Lung (tissue), 11 donors: ENCODE measurements at regions not wholly inside any gene's neighbourhood (a gene's known extent, or its start where the extent isn't known, plus 50 kb on each side); places are given as distances from the start of the nearest gene placed in this dataset.

Source experiments
- ATAC-seq: fragments of 200-7000 bp; cut with Tn5 transposase; one replicate; pipeline ENCODE4 v1.9.1; 2020; ENCODE audit warnings: moderate number of reproducible peaks; ENCODE audit not compliant: insufficient read depth, low FRiP score
- DNase-seq, 3 donors: peaks; one replicate each; pipeline ENCODE4 v3.0.0-alpha.2; 2013 to 2017
- H3K27ac ChIP-seq, 2 donors: one replicate each; pipeline ENCODE4 v1.5.1; 2013; ENCODE audit warnings: mild to moderate bottlenecking in 2 of 2, moderate library complexity in 2 of 2, control low read depth in 1 of 2, inconsistent platforms in 1 of 2, low read depth in 1 of 2, low read length in 1 of 2
- H3K27me3 ChIP-seq, 3 donors: one replicate each; pipeline ENCODE4 v1.5.1; 2013; ENCODE audit warnings: low read length in 2 of 3; ENCODE audit not compliant: control insufficient read depth in 3 of 3, insufficient read depth in 3 of 3
- H3K36me3 ChIP-seq, 4 donors: one replicate each; pipeline ENCODE4 v1.5.1; 2013; ENCODE audit warnings: low read length in 4 of 4, mild to moderate bottlenecking in 1 of 4, moderate library complexity in 1 of 4; ENCODE audit not compliant: control insufficient read depth in 4 of 4, insufficient read depth in 4 of 4
- H3K4me1 ChIP-seq, 5 donors: one replicate each; pipeline ENCODE4 v1.5.1; 2013; ENCODE audit warnings: low read length in 5 of 5, mild to moderate bottlenecking in 2 of 5, moderate library complexity in 1 of 5; ENCODE audit not compliant: control insufficient read depth in 5 of 5, insufficient read depth in 5 of 5
- H3K4me3 ChIP-seq: one replicate; pipeline ENCODE4 v1.5.1; 2013; ENCODE audit warnings: mild to moderate bottlenecking, control low read depth, moderate library complexity
- H3K9ac ChIP-seq, 2 donors: one replicate each; pipeline ENCODE4 v1.5.1; 2013; ENCODE audit warnings: low read length in 2 of 2, control low read depth in 1 of 2; ENCODE audit not compliant: insufficient read depth in 1 of 2
- H3K9me3 ChIP-seq, 4 donors: one replicate each; pipeline ENCODE4 v1.5.1; 2013; ENCODE audit warnings: low read length in 3 of 4, mild to moderate bottlenecking in 1 of 4, moderate library complexity in 1 of 4; ENCODE audit not compliant: control insufficient read depth in 4 of 4, insufficient read depth in 3 of 4
- WGBS, 2 donors: extraction: QIAGEN DNeasy Blood & Tissue Kit; methylation state at CpG; one replicate each; pipeline ENCODE4 v1.1.7; 2013; 5-methylcytosine and 5-hydroxymethylcytosine counted together
- TF ChIP-seq, protein P1 (sequence below): IDR thresholded peaks from 2 replicates; pipeline ENCODE4 v1.5.1; 2012; ENCODE audit warnings: mild to moderate bottlenecking; ENCODE audit errors: control extremely low read depth, extremely low read depth
- donor health status: control.
- donor health status: control.
- donor health status: Bipolar disorder and iron deficiency.
- donor health status: healthy.
- donor health status: DM: yes; HTN: yes; CAD: no.

DNA sequence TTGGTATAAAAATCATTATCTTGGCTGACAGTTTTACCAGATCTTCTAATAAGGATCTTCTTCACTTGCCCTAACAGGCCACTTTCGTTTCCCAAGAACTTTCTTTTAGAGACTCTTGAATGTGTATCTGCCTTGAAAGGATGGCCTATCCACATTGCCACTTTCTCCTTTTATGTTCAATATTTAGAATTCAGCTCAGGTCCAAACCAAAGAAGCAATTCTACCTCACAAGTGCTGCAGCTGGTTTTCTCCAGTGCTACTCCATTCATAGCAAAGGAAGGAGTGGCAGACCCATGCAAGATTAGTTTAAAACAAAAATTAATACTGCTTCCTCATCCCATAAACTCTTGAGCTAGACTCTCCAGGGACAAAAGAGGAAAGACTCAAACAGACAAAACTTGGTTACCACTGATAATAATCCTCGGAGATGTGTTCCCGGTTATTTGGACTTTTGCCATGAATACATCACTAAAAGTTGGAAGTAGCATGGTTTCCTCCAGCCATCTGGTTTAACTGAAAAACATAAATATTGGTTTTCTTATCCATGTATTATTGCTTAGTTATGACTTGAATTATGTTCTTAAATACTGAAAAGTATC is 401.8 kb downstream of the PABPC4L start:
- Histone ChIP-seq H3K4me1 (no peaks in the 10 kb centered on the region), H3K9me3 (no peaks in the 10 kb centered on the region), H3K36me3 (no peaks in the 10 kb centered on the region), H3K9ac (no peak overlapping the region), H3K27me3 (no peaks in the 10 kb centered on the region), H3K27ac (no peak overlapping the region), H3K4me3 (no peak overlapping the region)
- peak in 1 of 3 donors; percentile 3 for DNase-seq
- TF ChIP-seq, protein P1, sequence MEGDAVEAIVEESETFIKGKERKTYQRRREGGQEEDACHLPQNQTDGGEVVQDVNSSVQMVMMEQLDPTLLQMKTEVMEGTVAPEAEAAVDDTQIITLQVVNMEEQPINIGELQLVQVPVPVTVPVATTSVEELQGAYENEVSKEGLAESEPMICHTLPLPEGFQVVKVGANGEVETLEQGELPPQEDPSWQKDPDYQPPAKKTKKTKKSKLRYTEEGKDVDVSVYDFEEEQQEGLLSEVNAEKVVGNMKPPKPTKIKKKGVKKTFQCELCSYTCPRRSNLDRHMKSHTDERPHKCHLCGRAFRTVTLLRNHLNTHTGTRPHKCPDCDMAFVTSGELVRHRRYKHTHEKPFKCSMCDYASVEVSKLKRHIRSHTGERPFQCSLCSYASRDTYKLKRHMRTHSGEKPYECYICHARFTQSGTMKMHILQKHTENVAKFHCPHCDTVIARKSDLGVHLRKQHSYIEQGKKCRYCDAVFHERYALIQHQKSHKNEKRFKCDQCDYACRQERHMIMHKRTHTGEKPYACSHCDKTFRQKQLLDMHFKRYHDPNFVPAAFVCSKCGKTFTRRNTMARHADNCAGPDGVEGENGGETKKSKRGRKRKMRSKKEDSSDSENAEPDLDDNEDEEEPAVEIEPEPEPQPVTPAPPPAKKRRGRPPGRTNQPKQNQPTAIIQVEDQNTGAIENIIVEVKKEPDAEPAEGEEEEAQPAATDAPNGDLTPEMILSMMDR = no peak
- ATAC-seq = no peak
- WGBS, 2 donors = 39 to 40% methylated on average over 3 of the region's 3 CpGs

- Histone ChIP-seq H3K36me3 (no peaks in the 10 kb centered on the region), H3K9ac (no peak overlapping the region), H3K4me3 (no peak overlapping the region), H3K27me3 (no peaks in the 10 kb centered on the region), H3K27ac (no peak overlapping the region), H3K9me3 (no peaks in the 10 kb centered on the region), H3K4me1 (no peaks in the 10 kb centered on the region)
- ATAC-seq (no peak), DNase-seq (no peak)
- TF ChIP-seq, protein P1 = no peak
- WGBS, 2 donors = 76 to 79% methylated on average over 2 of the region's 2 CpGs
These were observed 423.9 kb downstream of the PABPC4L start for GRCh38 chr4:133777661-133778060.

- 94 to 96% methylated on average over 4 of the region's 4 CpGs for WGBS, 2 donors
- Histone ChIP-seq H3K4me3 (no peak overlapping the region), H3K4me1 (no peaks in the 10 kb centered on the region), H3K36me3 (no peaks in the 10 kb centered on the region), H3K27ac (no peak overlapping the region), H3K9ac (no peak overlapping the region), H3K9me3 (no peaks in the 10 kb centered on the region), H3K27me3 (no peaks in the 10 kb centered on the region)
- ATAC-seq (no peak), DNase-seq (no peak)
- TF ChIP-seq, protein P1 = no peak
These were observed 424.6 kb downstream of the PABPC4L start for GRCh38 chr4:133776961-133777360.

GRCh38 chr4:133776503-133776902 is 425.1 kb downstream of the PABPC4L start:
- Histone ChIP-seq H3K4me3 (no peak overlapping the region), H3K4me1 (no peaks in the 10 kb centered on the region), H3K27ac (no peak overlapping the region), H3K36me3 (no peaks in the 10 kb centered on the region), H3K27me3 (no peaks in the 10 kb centered on the region), H3K9ac (no peak overlapping the region), H3K9me3 (peaks cover 0 to 3% (median 1%) of the 10 kb centered on the region in 4 donors)
- DNase-seq (no peak), ATAC-seq (no peak)
- TF ChIP-seq, protein P1 = no peak
- WGBS, 2 donors = 86 to 92% methylated on average over 2 of the region's 2 CpGs
